ENCODE measurements at regions not wholly inside any gene's neighbourhood (a gene's known extent, or its start where the extent isn't known, plus 50 kb on each side); places are given as distances from the start of the nearest gene placed in this dataset.
A peak's percentile ranks its signal among the peaks of the same experiment; 100 is the strongest.

- peaks cover 10 to 35% (median 11%) of the 10 kb centered on the region in 3 donors for H3K27me3 Mint-ChIP-seq
- ATAC-seq (ENCODE audit: low read depth in 2 of 2), result no peak
- DNase-seq, result no peak
- H3K27ac Mint-ChIP-seq, result no peak overlapping the region
- no peaks in the 10 kb centered on the region for H3K36me3 Mint-ChIP-seq
- H3K4me3 Mint-ChIP-seq, result no peak overlapping the region
- H3K9me3 Mint-ChIP-seq, result peaks cover 0 to 4% (median 1%) of the 10 kb centered on the region in 7 donors
- no peaks in the 10 kb centered on the region for H3K4me1 Mint-ChIP-seq
Observed at GRCh38 chr11:32018672-32019071, 72.2 kb upstream of the RCN1 start.

GRCh38 chr11:32016111-32016510 is 74.8 kb upstream of the RCN1 start:
- Mint-ChIP-seq H3K4me3 (no peak overlapping the region), H3K27ac (no peak overlapping the region), H3K4me1 (no peaks in the 10 kb centered on the region), H3K27me3 (peaks cover 16 to 38% (median 20%) of the 10 kb centered on the region in 3 donors), H3K9me3 (peaks cover 0 to 4% (median 0%) of the 10 kb centered on the region in 7 donors), H3K36me3 (no peaks in the 10 kb centered on the region)
- no peak for ATAC-seq (ENCODE audit: low read depth in 2 of 2)
- DNase-seq, result no peak

GRCh38 chr11:32015427-32015826 is 75.4 kb upstream of the RCN1 start:
- H3K4me1 Mint-ChIP-seq, result no peaks in the 10 kb centered on the region

GRCh38 chr11:32013603-32014002 is 77.3 kb upstream of the RCN1 start:
- peaks cover 0 to 4% (median 0%) of the 10 kb centered on the region in 7 donors for H3K9me3 Mint-ChIP-seq
- no peaks in the 10 kb centered on the region for H3K36me3 Mint-ChIP-seq
- ATAC-seq (ENCODE audit: low read depth in 2 of 2) (no peak), DNase-seq (no peak)
- no peak overlapping the region for H3K4me3 Mint-ChIP-seq
- H3K27me3 Mint-ChIP-seq, result peaks cover 40 to 47% (median 42%) of the 10 kb centered on the region in 3 donors
- H3K27ac Mint-ChIP-seq, result no peak overlapping the region
- no peaks in the 10 kb centered on the region for H3K4me1 Mint-ChIP-seq

More at GRCh38 chr11:32015427-32015826, 75.4 kb upstream of the RCN1 start:
- no peaks in the 10 kb centered on the region for H3K36me3 Mint-ChIP-seq
- peaks cover 0 to 8% (median 0%) of the 10 kb centered on the region in 7 donors for H3K9me3 Mint-ChIP-seq
- no peak for ATAC-seq (ENCODE audit: low read depth in 2 of 2)
- peaks cover 23 to 43% (median 27%) of the 10 kb centered on the region in 3 donors for H3K27me3 Mint-ChIP-seq
- DNase-seq, result no peak
- no peak overlapping the region for H3K4me3 Mint-ChIP-seq
- H3K27ac Mint-ChIP-seq, result no peak overlapping the region

GRCh38 chr11:32012049-32012448 is 78.8 kb upstream of the RCN1 start:
- Mint-ChIP-seq H3K9me3 (peaks cover 0 to 4% (median 0%) of the 10 kb centered on the region in 7 donors), H3K4me3 (no peak overlapping the region), H3K27me3 (peaks cover 40 to 43% (median 42%) of the 10 kb centered on the region in 3 donors), H3K27ac (no peak overlapping the region), H3K36me3 (no peaks in the 10 kb centered on the region), H3K4me1 (no peaks in the 10 kb centered on the region)
- ATAC-seq (ENCODE audit: low read depth in 2 of 2) (no peak), DNase-seq (no peak)

- no peaks in the 10 kb centered on the region for H3K4me1 Mint-ChIP-seq
- no peak overlapping the region for H3K27ac Mint-ChIP-seq
- H3K4me3 Mint-ChIP-seq, result peak overlapping the region in 1 of 8 donors; percentile 17
- H3K27me3 Mint-ChIP-seq, result peaks cover 33 to 35% (median 33%) of the 10 kb centered on the region in 3 donors
- no peaks in the 10 kb centered on the region for H3K36me3 Mint-ChIP-seq
- no peak for ATAC-seq (ENCODE audit: low read depth in 2 of 2)
- DNase-seq, result no peak
- peaks cover 0 to 4% (median 0%) of the 10 kb centered on the region in 7 donors for H3K9me3 Mint-ChIP-seq
Observed at GRCh38 chr11:32008880-32009551, 81.9 kb upstream of the RCN1 start.

- ATAC-seq (ENCODE audit: low read depth in 2 of 2), result peak in 1 of 2 donors; percentile 33
- Mint-ChIP-seq H3K4me3 (no peak overlapping the region), H3K36me3 (no peaks in the 10 kb centered on the region), H3K27me3 (peaks cover 24 to 32% (median 27%) of the 10 kb centered on the region in 3 donors), H3K4me1 (no peaks in the 10 kb centered on the region), H3K27ac (no peak overlapping the region), H3K9me3 (peaks cover 0 to 4% (median 0%) of the 10 kb centered on the region in 7 donors)
- no peak for DNase-seq
Observed at GRCh38 chr11:32006799-32007388, 84.0 kb upstream of the RCN1 start.

- Mint-ChIP-seq H3K27me3 (peaks cover 24 to 26% (median 24%) of the 10 kb centered on the region in 3 donors), H3K27ac (no peak overlapping the region), H3K4me1 (no peaks in the 10 kb centered on the region), H3K9me3 (peaks cover 0 to 4% (median 0%) of the 10 kb centered on the region in 7 donors), H3K4me3 (no peak overlapping the region), H3K36me3 (no peaks in the 10 kb centered on the region)
- DNase-seq (no peak), ATAC-seq (ENCODE audit: low read depth in 2 of 2) (no peak)
Observed at GRCh38 chr11:32005786-32006416, 85.0 kb upstream of the RCN1 start.

GRCh38 chr11:32003335-32003734 is 87.5 kb upstream of the RCN1 start:
- H3K9me3 Mint-ChIP-seq, result peaks cover 0 to 1% (median 0%) of the 10 kb centered on the region in 7 donors
- ATAC-seq (ENCODE audit: low read depth in 2 of 2) (no peak), DNase-seq (no peak)
- no peaks in the 10 kb centered on the region for H3K4me1 Mint-ChIP-seq
- H3K27me3 Mint-ChIP-seq, result peaks cover 1 to 9% (median 5%) of the 10 kb centered on the region in 3 donors
- no peaks in the 10 kb centered on the region for H3K36me3 Mint-ChIP-seq
- no peak overlapping the region for H3K27ac Mint-ChIP-seq
- peak overlapping the region in 1 of 8 donors; percentile 61 for H3K4me3 Mint-ChIP-seq

GRCh38 chr11:32002311-32002710 is 88.6 kb upstream of the RCN1 start:
- H3K27me3 Mint-ChIP-seq, result peaks cover 9 to 12% (median 11%) of the 10 kb centered on the region in 3 donors
- DNase-seq (no peak), ATAC-seq (ENCODE audit: low read depth in 2 of 2) (no peak)
- no peaks in the 10 kb centered on the region for H3K36me3 Mint-ChIP-seq
- no peak overlapping the region for H3K4me3 Mint-ChIP-seq
- H3K9me3 Mint-ChIP-seq, result peaks cover 0 to 1% (median 0%) of the 10 kb centered on the region in 7 donors
- no peak overlapping the region for H3K27ac Mint-ChIP-seq
- no peaks in the 10 kb centered on the region for H3K4me1 Mint-ChIP-seq

GRCh38 chr11:31997955-31998354 is 92.9 kb upstream of the RCN1 start:
- Mint-ChIP-seq H3K27me3 (peaks cover 4 to 13% (median 12%) of the 10 kb centered on the region in 3 donors), H3K4me1 (peaks cover 0 to 5% (median 0%) of the 10 kb centered on the region in 3 donors), H3K27ac (no peak overlapping the region), H3K4me3 (no peak overlapping the region), H3K36me3 (no peaks in the 10 kb centered on the region), H3K9me3 (no peaks in the 10 kb centered on the region)
- ATAC-seq (ENCODE audit: low read depth in 2 of 2) (no peak), DNase-seq (no peak)

- H3K9me3 Mint-ChIP-seq, result no peaks in the 10 kb centered on the region
- no peak for DNase-seq
- no peak for ATAC-seq (ENCODE audit: low read depth in 2 of 2)
- peaks cover 0 to 5% (median 0%) of the 10 kb centered on the region in 3 donors for H3K4me1 Mint-ChIP-seq
- no peaks in the 10 kb centered on the region for H3K36me3 Mint-ChIP-seq
- H3K27me3 Mint-ChIP-seq, result peaks cover 3 to 13% (median 9%) of the 10 kb centered on the region in 3 donors
- peak overlapping the region in 1 of 8 donors; percentile 35 for H3K4me3 Mint-ChIP-seq
- H3K27ac Mint-ChIP-seq, result no peak overlapping the region
Observed at GRCh38 chr11:31996159-31996881, 94.6 kb upstream of the RCN1 start.

GRCh38 chr11:31995525-31996094 is 95.3 kb upstream of the RCN1 start:
- no peaks in the 10 kb centered on the region for H3K9me3 Mint-ChIP-seq
- H3K27me3 Mint-ChIP-seq, result peaks cover 0 to 19% (median 9%) of the 10 kb centered on the region in 3 donors
- DNase-seq (no peak), ATAC-seq (ENCODE audit: low read depth in 2 of 2) (no peak)
- H3K4me1 Mint-ChIP-seq, result peaks cover 0 to 5% (median 0%) of the 10 kb centered on the region in 3 donors
- H3K27ac Mint-ChIP-seq, result no peak overlapping the region
- no peaks in the 10 kb centered on the region for H3K36me3 Mint-ChIP-seq
- no peak overlapping the region for H3K4me3 Mint-ChIP-seq
